HepG2 (cell line): ENCODE measurements at regions not wholly inside any gene's neighbourhood (a gene's known extent, or its start where the extent isn't known, plus 50 kb on each side); places are given as distances from the start of the nearest gene placed in this dataset.

Source experiments
- BCL6 ChIP-seq: IDR thresholded peaks from 2 replicates; pipeline ENCODE4 v1.6.1; 2016; ENCODE audit warnings: missing genetic modification reagents, missing compliant biosample characterization
- DBP ChIP-seq: sonication (generic); formaldehyde crosslinking; IDR thresholded peaks from 2 replicates; pipeline ENCODE4 v1.4.0; 2020; ENCODE audit warnings: missing genetic modification reagents; ENCODE audit errors: not compliant biosample characterization
- HES4 ChIP-seq: sonication (generic); formaldehyde crosslinking; IDR thresholded peaks from 2 replicates; pipeline ENCODE4 v1.9.0; 2021; ENCODE audit warnings: mild to moderate bottlenecking, missing genetic modification reagents, borderline replicate concordance
- ISL2 ChIP-seq: sonication (generic); formaldehyde crosslinking; IDR thresholded peaks from 2 replicates; pipeline ENCODE4 v1.5.0; 2020; ENCODE audit warnings: missing genetic modification reagents
- KLF16 ChIP-seq, 2 experiments: sonication (generic) in 1 of 2; formaldehyde crosslinking in 1 of 2; IDR thresholded peaks; 2 replicates each; pipeline versions ENCODE4 v1.6.1 to v1.8.0; 2016 to 2023; ENCODE audit warnings: missing genetic modification reagents in 2 of 2, missing compliant biosample characterization in 1 of 2
- MIXL1 ChIP-seq: IDR thresholded peaks from 2 replicates; pipeline ENCODE4 v1.6.1; 2016
- MXD4 ChIP-seq: IDR thresholded peaks from 2 replicates; pipeline ENCODE4 v1.6.1; 2016; ENCODE audit warnings: mild to moderate bottlenecking, missing biosample characterization, missing genetic modification reagents
- PBX2 ChIP-seq: IDR thresholded peaks from 2 replicates; pipeline ENCODE4 v1.6.1; 2016; ENCODE audit warnings: control low read depth
- PITX1 ChIP-seq: sonication (generic); formaldehyde crosslinking; IDR thresholded peaks from 2 replicates; pipeline ENCODE4 v1.5.1; 2020; ENCODE audit warnings: mild to moderate bottlenecking, missing genetic modification reagents
- RARA ChIP-seq: IDR thresholded peaks from 2 replicates; pipeline ENCODE4 v1.6.1; 2016; ENCODE audit warnings: missing genetic modification reagents, missing compliant biosample characterization
- RFX1 ChIP-seq: fragments of 450-650 bp; IDR thresholded peaks from 2 replicates; pipeline ENCODE4 v1.6.1; 2017
- SOX13 ChIP-seq, 3 experiments: fragments of 450-650 bp in 1 of 3; sonication (generic) in 1 of 3; formaldehyde crosslinking in 1 of 3; IDR thresholded peaks in 2 of 3; conservative IDR thresholded peaks in 1 of 3; 2 replicates each; pipeline versions ENCODE4 v1.5.0 to v1.6.1; 2016 to 2020; ENCODE audit warnings: antibody characterized with exemption in 1 of 3, mild to moderate bottlenecking in 1 of 3, missing compliant biosample characterization in 1 of 3, missing genetic modification reagents in 1 of 3, moderate library complexity in 1 of 3
- TCF7 ChIP-seq: sonication (generic); IDR thresholded peaks from 2 replicates; pipeline ENCODE4 v1.6.1; 2016; ENCODE audit warnings: antibody characterized with exemption, low read depth
- ZKSCAN1 ChIP-seq: fragments of 150-350 bp; IDR thresholded peaks from 2 replicates; pipeline ENCODE4 v1.6.1; 2014; ENCODE audit warnings: low read length
- ZNF260 ChIP-seq: sonication (generic); formaldehyde crosslinking; IDR thresholded peaks from 2 replicates; pipeline ENCODE4 v1.4.0; 2020; ENCODE audit warnings: missing genetic modification reagents, low read depth, mild to moderate bottlenecking, borderline replicate concordance
- ZNF367 ChIP-seq: sonication (generic); formaldehyde crosslinking; IDR thresholded peaks from 2 replicates; pipeline ENCODE4 v1.4.0; 2020; ENCODE audit warnings: missing genetic modification reagents, borderline replicate concordance
- ZNF446 ChIP-seq: sonication (generic); formaldehyde crosslinking; IDR thresholded peaks from 2 replicates; pipeline ENCODE4 v1.5.0; 2020; ENCODE audit warnings: mild to moderate bottlenecking, missing genetic modification reagents
- ZNF484 ChIP-seq: sonication (generic); formaldehyde crosslinking; IDR thresholded peaks from 2 replicates; pipeline ENCODE4 v1.5.1; 2020; ENCODE audit warnings: mild to moderate bottlenecking, low read depth, missing genetic modification reagents, borderline replicate concordance
- ZNF572 ChIP-seq: sonication (generic); formaldehyde crosslinking; IDR thresholded peaks from 2 replicates; pipeline ENCODE4 v1.5.1; 2020; ENCODE audit warnings: mild to moderate bottlenecking, missing genetic modification reagents
- ZNF619 ChIP-seq: sonication (generic); formaldehyde crosslinking; IDR thresholded peaks from 2 replicates; pipeline ENCODE4 v1.4.0; 2020; ENCODE audit warnings: mild to moderate bottlenecking, missing genetic modification reagents
- ZNF766 ChIP-seq: sonication (generic); formaldehyde crosslinking; IDR thresholded peaks from 2 replicates; pipeline ENCODE4 v1.5.0; 2020; ENCODE audit warnings: missing genetic modification reagents, borderline replicate concordance

GRCh38 chr3:40691452-40691861 lies 166.7 kb downstream of the ZNF621 start (continued):
- no peak for TF ChIP-seq RARA (CRISPR knock-in tag)
- no peak for TF ChIP-seq MXD4
- TF ChIP-seq PBX2 = no peak
- TF ChIP-seq RFX1 = no peak
- no peak for TF ChIP-seq ZNF260
- no peak for TF ChIP-seq ZKSCAN1
- TF ChIP-seq DBP (CRISPR knock-in tag) = no peak
- no peak for TF ChIP-seq ZNF484 (CRISPR knock-in tag)
- no peak for TF ChIP-seq KLF16 (CRISPR knock-in tag; IDR thresholded peaks at IDR 0.05)
- no peak for TF ChIP-seq ZNF446 (CRISPR knock-in tag)
- TF ChIP-seq HES4 (CRISPR knock-in tag) = no peak
- no peak for TF ChIP-seq ZNF619 (CRISPR knock-in tag)
- TF ChIP-seq ZNF572 (CRISPR knock-in tag) = no peak
- TF ChIP-seq SOX13 (IDR thresholded peaks at IDR 0.05) = no peak
- TF ChIP-seq SOX13 (CRISPR knock-in tag; conservative IDR thresholded peaks at IDR 0.05 in 1 of 2, IDR thresholded peaks at IDR 0.05 in 1 of 2) = peak in 1 of 2 experiments; percentile 46; a peak in 1 of 4 replicates
- no peak for TF ChIP-seq BCL6
- TF ChIP-seq PITX1 (CRISPR knock-in tag) = no peak
- no peak for TF ChIP-seq ZNF766 (CRISPR knock-in tag)
- no peak for TF ChIP-seq TCF7
- TF ChIP-seq MIXL1 (CRISPR knock-in tag) = no peak
- no peak for TF ChIP-seq ZNF367 (CRISPR knock-in tag)
- no peak for TF ChIP-seq ISL2 (CRISPR knock-in tag)
